CD4-positive, CD25-positive, alpha-beta regulatory T cell (primary cell): ENCODE measurements at regions not wholly inside any gene's neighbourhood (a gene's known extent, or its start where the extent isn't known, plus 50 kb on each side); places are given as distances from the start of the nearest gene placed in this dataset.

Experiments
- ATAC-seq, 2 donors: fragments of 150-1000 bp; cut with Tn5 transposase; one replicate each; pipeline ENCODE4 v1.10.0; 2021; ENCODE audit warnings: low read depth in 2 of 2, moderate number of reproducible peaks in 2 of 2, moderate library complexity in 1 of 2
- DNase-seq, 3 donors: peaks; one replicate each; pipeline versions ENCODE4 v3.0.0 to v3.0.0-alpha.2; 2012 to 2022; ENCODE audit warnings: mixed read lengths in 1 of 3
- H3K27ac ChIP-seq: one replicate; pipeline ENCODE4 v1.7.0; 2013; ENCODE audit warnings: mild to moderate bottlenecking, low read length; ENCODE audit not compliant: insufficient read depth, poor library complexity, severe bottlenecking
- H3K27me3 ChIP-seq: one replicate; pipeline ENCODE4 v1.7.0; 2013; ENCODE audit warnings: low read length; ENCODE audit not compliant: control insufficient read depth, insufficient read depth
- H3K36me3 ChIP-seq: one replicate; pipeline ENCODE4 v1.7.0; 2013; ENCODE audit warnings: mild to moderate bottlenecking, low read length, moderate library complexity; ENCODE audit not compliant: control insufficient read depth, insufficient read depth
- H3K4me1 ChIP-seq: 2 replicates; pipeline ENCODE4 v1.7.0; 2013; ENCODE audit warnings: mild to moderate bottlenecking, low read length; ENCODE audit not compliant: insufficient read depth, control insufficient read depth, poor library complexity, severe bottlenecking
- H3K4me3 ChIP-seq: one replicate; pipeline ENCODE4 v1.7.0; 2013; ENCODE audit warnings: low read depth, mild to moderate bottlenecking, low read length, moderate library complexity
- H3K9me3 ChIP-seq, 2 experiments: 1 replicate in 1 of 2; 2 replicates in 1 of 2; pipeline ENCODE4 v1.7.0; 2013; ENCODE audit warnings: low read length in 2 of 2, mild to moderate bottlenecking in 1 of 2, moderate library complexity in 1 of 2; ENCODE audit not compliant: control insufficient read depth in 2 of 2
- H3K27ac Mint-ChIP-seq, 3 donors: one replicate each; pipeline ENCODE4 v1.8.0; 2020 to 2022; ENCODE audit warnings: mild to moderate bottlenecking in 3 of 3, mixed read lengths in 3 of 3, moderate library complexity in 2 of 3
- H3K27me3 Mint-ChIP-seq: one replicate; pipeline ENCODE4 v1.8.0; 2022; ENCODE audit warnings: mild to moderate bottlenecking, mixed read lengths
- H3K36me3 Mint-ChIP-seq: one replicate; pipeline ENCODE4 v1.8.0; 2020; ENCODE audit warnings: mixed read lengths
- H3K4me1 Mint-ChIP-seq, 4 donors: one replicate each; pipeline ENCODE4 v1.8.0; 2020 to 2022; ENCODE audit warnings: mixed read lengths in 4 of 4, mild to moderate bottlenecking in 1 of 4
- H3K4me3 Mint-ChIP-seq, 4 donors: one replicate each; pipeline ENCODE4 v1.8.0; 2020 to 2022; ENCODE audit warnings: mild to moderate bottlenecking in 4 of 4, mixed read lengths in 4 of 4, moderate library complexity in 3 of 4
- H3K9me3 Mint-ChIP-seq, 7 donors: one replicate each; pipeline ENCODE4 v1.8.0; 2020 to 2022; ENCODE audit warnings: mixed read lengths in 7 of 7, mild to moderate bottlenecking in 3 of 7, moderate library complexity in 2 of 7

DNA sequence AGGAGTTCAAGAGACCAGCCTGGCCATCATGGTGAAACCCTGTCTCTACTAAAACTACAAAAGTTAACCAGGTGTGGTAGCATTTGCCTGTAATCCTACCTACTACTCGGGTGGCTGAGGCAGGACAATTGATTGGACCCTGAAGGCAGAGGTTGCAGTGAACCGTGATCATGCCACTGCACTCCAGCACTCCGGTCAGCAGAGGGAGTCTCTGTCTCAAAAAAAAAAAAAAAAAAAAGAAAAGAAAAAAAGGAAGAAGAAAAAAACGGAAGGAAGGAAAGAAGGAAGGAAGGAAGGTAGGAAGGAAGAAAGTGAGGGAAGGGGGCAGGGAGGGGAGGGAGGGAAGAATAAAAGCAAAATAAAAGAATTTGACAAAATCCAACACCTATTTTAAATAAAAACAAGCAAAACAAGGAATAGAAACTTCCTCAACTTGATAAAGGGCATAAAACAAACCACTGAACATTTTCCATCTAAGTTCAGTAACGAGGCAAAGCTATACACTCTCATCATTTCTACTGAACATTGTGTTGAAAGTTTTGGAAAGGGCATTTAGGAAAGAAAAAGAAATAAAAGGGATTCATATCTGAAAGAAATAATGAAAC is 411.6 kb upstream of the SLITRK5 start:
- H3K4me3 ChIP-seq: no peak overlapping the region
- H3K9me3 ChIP-seq: no peaks in the 10 kb centered on the region
- H3K4me1 ChIP-seq: no peaks in the 10 kb centered on the region
- no peak overlapping the region for H3K27ac ChIP-seq
- H3K27me3 ChIP-seq: no peaks in the 10 kb centered on the region
- Mint-ChIP-seq H3K27ac (no peak overlapping the region), H3K9me3 (peaks cover 2 to 16% (median 10%) of the 10 kb centered on the region in 7 donors), H3K36me3 (no peaks in the 10 kb centered on the region), H3K4me1 (no peaks in the 10 kb centered on the region), H3K4me3 (no peak overlapping the region), H3K27me3 (no peaks in the 10 kb centered on the region)
- H3K36me3 ChIP-seq: no peaks in the 10 kb centered on the region
- DNase-seq: no peak
- ATAC-seq: no peak

DNA sequence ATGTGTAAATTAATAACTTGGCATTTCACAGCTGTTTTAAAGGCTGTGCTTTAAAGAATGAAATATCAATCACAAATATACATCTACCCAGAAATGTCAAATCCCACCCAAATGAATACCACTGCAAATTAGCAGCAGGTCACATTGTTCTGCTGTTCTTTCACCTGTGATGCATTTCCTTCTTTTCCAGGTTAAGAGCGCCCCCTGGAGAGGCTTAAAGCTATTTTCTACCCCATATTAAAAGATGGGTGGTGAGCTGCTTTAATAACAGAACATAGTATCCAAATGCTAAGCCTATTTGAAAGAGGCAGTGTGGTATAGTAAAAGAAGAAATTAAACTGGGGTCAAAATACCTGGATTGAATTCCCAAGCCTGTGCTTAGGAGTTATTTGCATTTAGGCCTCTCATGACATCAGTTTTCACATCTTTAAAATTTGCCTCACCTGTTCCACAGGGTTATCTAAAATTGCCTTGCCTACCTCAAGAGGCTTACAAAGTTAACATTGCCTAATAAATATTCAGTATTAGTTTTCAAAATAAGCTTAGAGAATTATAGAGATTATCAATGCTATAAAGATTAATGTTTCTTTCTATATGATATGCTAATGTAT is 396.9 kb upstream of the SLITRK5 start:
- no peaks in the 10 kb centered on the region for H3K36me3 ChIP-seq
- Mint-ChIP-seq H3K9me3 (peaks cover 0 to 7% (median 2%) of the 10 kb centered on the region in 7 donors), H3K36me3 (no peaks in the 10 kb centered on the region), H3K4me3 (no peak overlapping the region), H3K4me1 (no peaks in the 10 kb centered on the region), H3K27me3 (no peaks in the 10 kb centered on the region), H3K27ac (no peak overlapping the region)
- H3K4me3 ChIP-seq: no peak overlapping the region
- no peaks in the 10 kb centered on the region for H3K27me3 ChIP-seq
- H3K9me3 ChIP-seq: peaks cover 1 to 8% of the 10 kb centered on the region in 2 experiments
- no peak overlapping the region for H3K27ac ChIP-seq
- DNase-seq (peak in 1 of 3 donors; percentile 6), ATAC-seq (no peak)
- H3K4me1 ChIP-seq: no peaks in the 10 kb centered on the region

GRCh38 chr13:87280139-87280538 is 391.0 kb upstream of the SLITRK5 start:
- no peak overlapping the region for H3K27ac Mint-ChIP-seq
- ATAC-seq (no peak), DNase-seq (no peak)
- H3K9me3 Mint-ChIP-seq: peaks cover 0 to 11% (median 2%) of the 10 kb centered on the region in 7 donors
- no peaks in the 10 kb centered on the region for H3K36me3 Mint-ChIP-seq
- H3K4me3 Mint-ChIP-seq: no peak overlapping the region
- H3K27me3 Mint-ChIP-seq: no peaks in the 10 kb centered on the region
- no peaks in the 10 kb centered on the region for H3K4me1 ChIP-seq
- H3K27me3 ChIP-seq: no peaks in the 10 kb centered on the region
- H3K27ac ChIP-seq: no peak overlapping the region
- no peaks in the 10 kb centered on the region for H3K36me3 ChIP-seq
- H3K9me3 ChIP-seq: peaks cover 0 to 5% of the 10 kb centered on the region in 2 experiments
- H3K4me3 ChIP-seq: no peak overlapping the region
- no peaks in the 10 kb centered on the region for H3K4me1 Mint-ChIP-seq

GRCh38 chr13:87287721-87288120 is 383.4 kb upstream of the SLITRK5 start:
- H3K27me3 ChIP-seq: no peaks in the 10 kb centered on the region
- no peak overlapping the region for H3K4me3 ChIP-seq
- H3K36me3 ChIP-seq: no peaks in the 10 kb centered on the region
- H3K4me1 ChIP-seq: no peaks in the 10 kb centered on the region
- Mint-ChIP-seq H3K9me3 (peaks cover 0 to 15% (median 10%) of the 10 kb centered on the region in 7 donors), H3K4me1 (no peaks in the 10 kb centered on the region), H3K36me3 (no peaks in the 10 kb centered on the region), H3K27me3 (no peaks in the 10 kb centered on the region), H3K4me3 (peak overlapping the region in 1 of 4 donors; percentile 16), H3K27ac (no peak overlapping the region)
- ATAC-seq (no peak), DNase-seq (no peak)
- H3K9me3 ChIP-seq: peaks cover 0 to 8% of the 10 kb centered on the region in 2 experiments
- H3K27ac ChIP-seq: no peak overlapping the region

DNA sequence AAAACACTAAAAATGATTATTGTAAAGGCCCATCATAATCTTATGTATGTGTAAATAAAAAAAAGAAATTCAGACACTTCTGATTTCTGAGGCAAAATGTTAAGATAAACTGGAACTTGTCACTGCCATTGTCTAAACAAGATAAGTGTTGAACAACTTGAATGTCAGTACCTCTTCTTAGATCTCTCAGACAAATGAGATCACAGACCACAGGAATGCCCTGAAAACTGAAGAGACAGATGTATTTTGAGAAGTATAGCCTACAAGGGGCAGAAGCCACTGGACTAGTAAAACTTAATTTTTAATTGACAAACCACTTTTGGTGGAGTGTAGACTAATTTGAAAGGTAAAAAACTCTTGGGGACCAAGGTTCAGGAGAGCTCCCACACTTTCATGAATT is 375.5 kb upstream of the SLITRK5 start:
- no peaks in the 10 kb centered on the region for H3K27me3 Mint-ChIP-seq
- H3K9me3 ChIP-seq: peaks cover 0 to 2% of the 10 kb centered on the region in 2 experiments
- no peak overlapping the region for H3K4me3 ChIP-seq
- no peak overlapping the region for H3K27ac Mint-ChIP-seq
- DNase-seq (no peak), ATAC-seq (no peak)
- no peak overlapping the region for H3K27ac ChIP-seq
- no peak overlapping the region for H3K4me3 Mint-ChIP-seq
- H3K9me3 Mint-ChIP-seq: peaks cover 4 to 37% (median 12%) of the 10 kb centered on the region in 7 donors
- H3K4me1 Mint-ChIP-seq: no peaks in the 10 kb centered on the region
- H3K27me3 ChIP-seq: no peaks in the 10 kb centered on the region
- no peaks in the 10 kb centered on the region for H3K36me3 Mint-ChIP-seq
- no peaks in the 10 kb centered on the region for H3K4me1 ChIP-seq
- no peaks in the 10 kb centered on the region for H3K36me3 ChIP-seq

DNA sequence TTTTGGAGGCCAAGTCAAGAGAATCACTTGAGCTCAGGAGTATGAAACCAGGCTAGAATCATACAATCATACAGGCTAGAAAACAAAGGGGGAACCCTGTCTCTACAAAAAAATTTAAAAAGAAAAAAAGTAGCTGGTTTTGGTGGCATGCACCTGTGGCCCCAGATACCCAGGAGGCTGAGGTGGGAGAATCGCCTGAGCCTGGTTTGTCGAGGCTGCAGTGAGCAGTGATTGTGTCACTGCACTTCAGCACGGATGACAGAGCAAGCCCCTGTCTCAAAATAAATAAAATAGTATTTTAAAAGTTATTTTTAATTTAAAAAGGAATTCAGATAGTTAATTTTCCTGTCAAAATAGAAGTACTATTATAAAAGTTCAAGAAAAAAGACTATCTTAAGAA is 369.1 kb upstream of the SLITRK5 start:
- H3K9me3 Mint-ChIP-seq: peaks cover 4 to 31% (median 10%) of the 10 kb centered on the region in 7 donors
- no peaks in the 10 kb centered on the region for H3K4me1 Mint-ChIP-seq
- no peak overlapping the region for H3K27ac ChIP-seq
- no peaks in the 10 kb centered on the region for H3K27me3 ChIP-seq
- no peaks in the 10 kb centered on the region for H3K27me3 Mint-ChIP-seq
- H3K9me3 ChIP-seq: no peaks in the 10 kb centered on the region
- H3K36me3 Mint-ChIP-seq: no peaks in the 10 kb centered on the region
- H3K4me3 Mint-ChIP-seq: no peak overlapping the region
- no peak overlapping the region for H3K27ac Mint-ChIP-seq
- ATAC-seq (no peak), DNase-seq (no peak)
- H3K36me3 ChIP-seq: no peaks in the 10 kb centered on the region
- no peak overlapping the region for H3K4me3 ChIP-seq
- H3K4me1 ChIP-seq: no peaks in the 10 kb centered on the region

DNA sequence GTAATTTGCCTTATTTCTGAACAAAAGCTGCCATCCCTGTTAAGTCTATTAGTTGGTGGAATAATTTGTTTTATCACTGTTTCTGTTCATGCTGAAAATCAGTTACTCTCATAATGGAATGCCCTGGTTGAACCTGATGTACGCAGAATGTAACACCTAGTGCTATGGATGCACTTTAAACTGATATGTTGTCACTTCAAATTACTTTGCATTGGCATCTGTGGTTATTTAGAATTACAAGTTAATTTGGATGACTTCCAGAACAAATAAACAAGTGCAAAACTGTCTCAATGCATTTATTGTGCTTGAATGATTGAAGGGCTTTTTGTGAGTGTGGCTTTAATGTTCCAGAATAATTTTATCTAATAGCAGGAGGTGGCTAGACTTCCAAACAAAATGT is 368.2 kb upstream of the SLITRK5 start:
- Histone ChIP-seq H3K4me3 (no peak overlapping the region), H3K27ac (no peak overlapping the region), H3K27me3 (no peaks in the 10 kb centered on the region), H3K36me3 (no peaks in the 10 kb centered on the region), H3K9me3 (no peaks in the 10 kb centered on the region), H3K4me1 (no peaks in the 10 kb centered on the region)
- no peaks in the 10 kb centered on the region for H3K4me1 Mint-ChIP-seq
- no peak for ATAC-seq
- no peak overlapping the region for H3K27ac Mint-ChIP-seq
- no peaks in the 10 kb centered on the region for H3K36me3 Mint-ChIP-seq
- peaks cover 4 to 32% (median 12%) of the 10 kb centered on the region in 7 donors for H3K9me3 Mint-ChIP-seq
- H3K4me3 Mint-ChIP-seq: no peak overlapping the region
- DNase-seq: no peak
- H3K27me3 Mint-ChIP-seq: no peaks in the 10 kb centered on the region

DNA sequence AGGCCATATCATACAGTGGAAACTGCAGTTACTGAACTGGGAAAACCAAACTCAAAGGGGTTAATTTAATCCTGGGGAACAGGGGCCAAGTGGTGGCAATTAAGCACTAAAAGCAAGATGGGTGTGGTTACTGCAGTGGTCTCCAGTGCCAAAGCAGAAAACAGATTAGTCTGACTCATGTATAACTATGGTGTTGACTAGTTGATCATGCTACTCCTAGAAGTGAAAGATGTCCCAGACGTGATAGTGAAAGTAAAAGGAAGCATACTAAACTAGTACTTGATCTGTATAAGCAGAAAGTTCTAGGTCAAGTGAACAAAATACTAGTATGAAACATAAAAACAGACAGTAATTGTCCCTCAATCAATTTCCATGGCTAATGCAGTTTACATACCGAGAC is 360.0 kb upstream of the SLITRK5 start:
- peaks cover 3 to 6% of the 10 kb centered on the region in 2 experiments for H3K9me3 ChIP-seq
- H3K36me3 ChIP-seq: no peaks in the 10 kb centered on the region
- no peaks in the 10 kb centered on the region for H3K4me1 ChIP-seq
- H3K27me3 Mint-ChIP-seq: no peaks in the 10 kb centered on the region
- H3K9me3 Mint-ChIP-seq: peaks cover 0 to 22% (median 8%) of the 10 kb centered on the region in 7 donors
- no peak overlapping the region for H3K27ac Mint-ChIP-seq
- no peak for DNase-seq
- no peak overlapping the region for H3K27ac ChIP-seq
- H3K27me3 ChIP-seq: no peaks in the 10 kb centered on the region
- no peak overlapping the region for H3K4me3 ChIP-seq
- no peaks in the 10 kb centered on the region for H3K36me3 Mint-ChIP-seq
- no peaks in the 10 kb centered on the region for H3K4me1 Mint-ChIP-seq
- H3K4me3 Mint-ChIP-seq: no peak overlapping the region
- no peak for ATAC-seq
